Left ventricle myocardium superior (tissue), 1 donor: ENCODE measurements at regions not wholly inside any gene's neighbourhood (a gene's known extent, or its start where the extent isn't known, plus 50 kb on each side); places are given as distances from the start of the nearest gene placed in this dataset.
"Not testable (repeated sequence)": the region's sequence is repeated elsewhere in the genome, so short reads cannot be mapped to it uniquely, and the experiment has no call there.

ENCODE experiments used
- ATAC-seq: fragments of 200-7000 bp; cut with Tn5 transposase; one replicate; pipeline ENCODE4 v1.9.1; 2020; ENCODE audit warnings: mild to moderate bottlenecking, moderate library complexity
- DNase-seq: peaks from one replicate; pipeline ENCODE4 v3.0.0-alpha.2; 2020
- intact Hi-C: fragments of 100-400 bp; cut with micrococcal nuclease; formaldehyde crosslinking; loops from one replicate; pipeline ENCODE4 v1.11.0; 2022
- donor health status: DM: no; HTN: yes; CAD: no; lungs with severe emphysema.

GRCh38 chr10:105727586-105727985 is 1086.5 kb downstream of the SORCS3 start:
- intact Hi-C loops, ATAC-seq, DNase-seq: not testable (repeated sequence)

- DNase-seq: no peak
- ATAC-seq: no peak
- intact Hi-C loops: no loop called here
Measured at GRCh38 chr10:105727131-105727530, 1086.0 kb downstream of the SORCS3 start.

- no peak for ATAC-seq
- DNase-seq: no peak
- intact Hi-C loops: no loop called here
Measured at GRCh38 chr10:105726149-105726548, 1085.1 kb downstream of the SORCS3 start.

GRCh38 chr10:105725007-105725406 is 1083.9 kb downstream of the SORCS3 start:
- ATAC-seq (no peak), DNase-seq (no peak)
- intact Hi-C loops: no loop called here

GRCh38 chr10:105718207-105718995 is 1077.3 kb downstream of the SORCS3 start:
- intact Hi-C loops: no loop called here
- no peak for ATAC-seq
- DNase-seq: no peak

GRCh38 chr10:105714728-105715127 is 1073.6 kb downstream of the SORCS3 start:
- ATAC-seq: no peak
- intact Hi-C loops: no loop called here
- no peak for DNase-seq

- intact Hi-C loops: no loop called here
- no peak for ATAC-seq
- DNase-seq: no peak
Measured at GRCh38 chr10:105707603-105708002, 1066.5 kb downstream of the SORCS3 start.

- intact Hi-C loops: no loop called here
- ATAC-seq (no peak), DNase-seq (no peak)
Measured at GRCh38 chr10:105706281-105707026, 1065.4 kb downstream of the SORCS3 start.

GRCh38 chr10:105702211-105702610 is 1061.1 kb downstream of the SORCS3 start:
- DNase-seq (no peak), ATAC-seq (no peak)
- intact Hi-C loops: no loop called here

- ATAC-seq: no peak
- intact Hi-C loops: no loop called here
- no peak for DNase-seq
Measured at GRCh38 chr10:105700218-105700617, 1059.1 kb downstream of the SORCS3 start.

GRCh38 chr10:105699504-105699903 is 1058.4 kb downstream of the SORCS3 start:
- ATAC-seq: no peak
- no peak for DNase-seq
- intact Hi-C loops: no loop called here

GRCh38 chr10:105698592-105698991 is 1057.5 kb downstream of the SORCS3 start:
- intact Hi-C loops: no loop called here
- DNase-seq (no peak), ATAC-seq (no peak)

- no peak for DNase-seq
- intact Hi-C loops: no loop called here
- no peak for ATAC-seq
Measured at GRCh38 chr10:105697290-105697780, 1056.2 kb downstream of the SORCS3 start.

GRCh38 chr10:105691811-105692210 is 1050.7 kb downstream of the SORCS3 start:
- DNase-seq: no peak
- intact Hi-C loops: no loop called here

GRCh38 chr10:105682911-105683310 is 1041.8 kb downstream of the SORCS3 start:
- intact Hi-C loops: no loop called here
- ATAC-seq (no peak), DNase-seq (no peak)

More at GRCh38 chr10:105691811-105692210, 1050.7 kb downstream of the SORCS3 start:
- ATAC-seq: no peak

- DNase-seq (no peak), ATAC-seq (no peak)
- intact Hi-C loops: no loop called here
Measured at GRCh38 chr10:105681051-105681450, 1040.0 kb downstream of the SORCS3 start.

- intact Hi-C loops: no loop called here
- no peak for ATAC-seq
- no peak for DNase-seq
Measured at GRCh38 chr10:105679781-105680180, 1038.7 kb downstream of the SORCS3 start.

- no peak for DNase-seq
- intact Hi-C loops: no loop called here
- no peak for ATAC-seq
Measured at GRCh38 chr10:105675333-105675732, 1034.2 kb downstream of the SORCS3 start.

GRCh38 chr10:105674448-105674847 is 1033.4 kb downstream of the SORCS3 start:
- DNase-seq: no peak
- intact Hi-C loops: no loop called here
- ATAC-seq: no peak

- DNase-seq (no peak), ATAC-seq (no peak)
- intact Hi-C loops: no loop called here
Measured at GRCh38 chr10:105658696-105659095, 1017.6 kb downstream of the SORCS3 start.
